Sciatic nerve (tissue), 2 donors: ENCODE measurements at regions not wholly inside any gene's neighbourhood (a gene's known extent, or its start where the extent isn't known, plus 50 kb on each side); places are given as distances from the start of the nearest gene placed in this dataset.
"Not testable (repeated sequence)": the region's sequence is repeated elsewhere in the genome, so short reads cannot be mapped to it uniquely, and the experiment has no call there.

Source experiments
- ATAC-seq: fragments of 200-7000 bp; cut with Tn5 transposase; one replicate; pipeline ENCODE4 v1.9.1; 2020; ENCODE audit warnings: mild to moderate bottlenecking, moderate library complexity
- DNase-seq: peaks from one replicate; pipeline ENCODE4 v3.0.0-alpha.2; 2020; ENCODE audit warnings: low spot score
- intact Hi-C: fragments of 100-400 bp; cut with DNase I; formaldehyde crosslinking; loops from one replicate; pipeline ENCODE4 v1.14.2; 2022
- donor health status: DM: no; HTN: no; CAD: no.
- donor health status: DM: no; HTN: no; CAD: no.

DNA sequence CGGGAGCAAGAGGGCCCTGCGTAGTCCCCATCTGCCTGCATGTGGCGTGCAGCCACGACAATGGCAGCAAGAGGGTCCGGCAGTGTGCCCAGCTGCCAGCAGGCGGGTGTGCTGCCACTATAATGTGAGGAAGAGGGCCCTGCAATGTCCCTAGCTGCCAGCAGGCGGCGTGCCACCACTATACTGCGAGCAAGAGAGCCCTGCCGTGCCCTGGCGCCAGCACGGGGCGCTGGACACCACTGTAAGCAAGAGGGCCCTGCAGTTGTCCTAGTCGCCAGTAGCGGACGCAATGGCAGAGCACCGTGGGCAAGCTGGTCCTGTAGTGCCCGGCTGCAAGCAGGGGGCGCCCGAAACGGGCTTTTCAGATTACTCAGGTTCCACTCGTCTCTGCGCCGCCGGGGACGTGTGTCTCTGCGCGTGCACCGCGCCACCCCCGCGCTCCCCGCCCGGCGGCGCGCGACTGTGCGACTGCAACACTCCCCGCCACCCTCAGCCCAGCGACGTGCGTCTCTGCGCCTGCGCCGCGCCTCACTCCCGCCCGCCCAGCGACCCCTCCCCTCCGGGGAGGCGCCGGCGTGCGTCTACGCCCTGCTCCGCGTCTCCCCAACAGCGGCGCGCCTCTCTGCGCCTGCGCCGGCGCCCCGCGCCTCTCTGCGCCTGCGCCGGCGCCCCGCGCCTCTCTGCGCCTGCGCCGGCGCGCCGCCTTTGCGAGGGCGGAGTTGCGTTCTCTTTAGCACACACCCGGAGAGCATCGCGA, 159.4 kb upstream of the FRG2B start:
- intact Hi-C loops, DNase-seq, ATAC-seq: not testable (repeated sequence)

- intact Hi-C loops, DNase-seq, ATAC-seq: not testable (repeated sequence)
Measured at GRCh38 chr10:133785178-133785577, 158.6 kb upstream of the FRG2B start.

DNA sequence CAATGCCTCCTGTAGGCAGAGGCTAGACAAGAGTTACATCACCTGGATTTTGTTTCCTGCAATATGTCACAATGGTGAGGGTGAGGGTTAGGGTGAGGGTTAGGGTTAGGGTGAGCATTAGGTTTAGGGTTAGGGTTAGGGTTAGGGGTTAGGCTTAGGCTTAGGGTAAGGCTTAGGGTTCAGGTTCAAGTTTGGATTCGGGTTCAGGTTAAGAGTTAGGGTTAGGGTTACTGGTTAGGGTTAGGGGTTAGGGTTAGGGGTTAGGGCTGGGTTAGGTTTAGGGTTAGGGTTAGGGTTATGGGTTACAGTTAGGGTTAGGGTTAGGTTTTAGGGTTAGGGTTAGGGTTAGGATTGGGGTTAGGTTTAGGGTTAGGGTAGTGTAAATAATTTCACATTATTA, 138.7 kb upstream of the FRG2B start:
- DNase-seq, ATAC-seq, intact Hi-C loops: not testable (repeated sequence)

DNA sequence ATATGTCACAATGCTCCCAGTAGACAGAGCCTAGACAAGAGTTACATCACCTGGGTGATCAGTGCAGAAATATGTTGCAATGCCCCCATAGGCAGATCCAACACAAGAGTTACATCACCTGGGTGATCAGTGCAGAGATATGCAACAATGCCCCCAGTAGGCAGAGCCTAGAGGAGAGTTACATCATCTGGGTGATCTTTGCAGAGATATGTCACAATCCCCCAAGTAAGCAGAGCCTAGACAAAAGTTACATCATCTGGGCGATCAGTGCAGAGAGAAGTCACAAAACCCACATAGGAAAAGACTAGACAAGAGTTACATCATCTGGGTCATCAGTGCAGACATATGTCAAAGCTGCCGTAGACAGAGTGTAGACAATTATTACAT, 138.2 kb upstream of the FRG2B start:
- intact Hi-C loops, DNase-seq, ATAC-seq: not testable (repeated sequence)

- intact Hi-C loops, DNase-seq: not testable (repeated sequence)
- peak; percentile 13 for ATAC-seq
Measured at GRCh38 chr10:133763875-133764822, 137.6 kb upstream of the FRG2B start.

DNA sequence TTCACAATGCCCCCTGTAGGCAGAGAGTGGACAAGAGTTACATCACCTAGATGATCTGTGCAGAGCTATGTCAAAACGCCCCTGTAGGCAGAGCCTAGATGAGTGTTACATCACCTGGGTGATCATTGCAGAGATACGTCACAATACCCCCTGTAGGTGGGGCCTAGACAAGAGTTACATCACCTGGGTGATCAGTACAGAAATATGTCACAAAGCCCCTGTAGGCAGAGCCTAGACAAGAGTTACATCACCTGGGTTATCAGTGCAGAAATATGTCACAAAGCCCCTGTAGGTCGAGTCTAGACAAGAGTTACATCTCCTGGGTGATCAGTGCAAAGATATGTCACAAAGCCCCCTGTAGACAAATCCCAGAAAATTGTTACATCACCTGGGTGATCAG, 136.6 kb upstream of the FRG2B start:
- intact Hi-C loops, DNase-seq: not testable (repeated sequence)
- peak; percentile 73 for ATAC-seq

DNA sequence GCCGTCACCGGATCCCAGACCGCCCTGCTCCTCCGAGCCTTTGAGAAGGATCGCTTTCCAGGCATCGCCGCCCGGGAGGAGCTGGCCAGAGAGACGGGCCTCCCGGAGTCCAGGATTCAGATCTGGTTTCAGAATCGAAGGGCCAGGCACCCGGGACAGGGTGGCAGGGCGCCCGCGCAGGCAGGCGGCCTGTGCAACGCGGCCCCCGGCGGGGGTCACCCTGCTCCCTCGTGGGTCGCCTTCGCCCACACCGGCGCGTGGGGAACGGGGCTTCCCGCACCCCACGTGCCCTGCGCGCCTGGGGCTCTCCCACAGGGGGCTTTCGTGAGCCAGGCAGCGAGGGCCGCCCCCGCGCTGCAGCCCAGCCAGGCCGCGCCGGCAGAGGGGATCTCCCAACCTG, 127.0 kb upstream of the FRG2B start:
- DNase-seq, intact Hi-C loops: not testable (repeated sequence)
- peak; percentile 78 for ATAC-seq
